ENCODE measurements at regions not wholly inside any gene's neighbourhood (a gene's known extent, or its start where the extent isn't known, plus 50 kb on each side); places are given as distances from the start of the nearest gene placed in this dataset.

GRCh38 chr2:198304859-198305258 lies 500.5 kb downstream of the PLCL1 start:
- DNase-seq (ENCODE audit: low read depth): no peak
- no peak overlapping the region for H3K4me3 ChIP-seq (ENCODE audit: low read depth, low read length)
- no peak for TF ChIP-seq CTCF (IDR thresholded peaks at IDR 0.05; ENCODE audit: insufficient read depth, low read length)

- no peak overlapping the region for H3K4me3 ChIP-seq (ENCODE audit: low read depth, low read length)
- no peak for TF ChIP-seq CTCF (IDR thresholded peaks at IDR 0.05; ENCODE audit: insufficient read depth, low read length)
- no peak for DNase-seq (ENCODE audit: low read depth)
Observed at GRCh38 chr2:198297350-198297749, 493.0 kb downstream of the PLCL1 start.

GRCh38 chr2:198296665-198297308 lies 492.4 kb downstream of the PLCL1 start:
- DNase-seq (ENCODE audit: low read depth): peak; percentile 71
- peak; percentile 74 for TF ChIP-seq CTCF (IDR thresholded peaks at IDR 0.05; ENCODE audit: insufficient read depth, low read length)
- no peak overlapping the region for H3K4me3 ChIP-seq (ENCODE audit: low read depth, low read length)

GRCh38 chr2:198293281-198293680 lies 488.9 kb downstream of the PLCL1 start:
- TF ChIP-seq CTCF (IDR thresholded peaks at IDR 0.05; ENCODE audit: insufficient read depth, low read length): no peak
- DNase-seq (ENCODE audit: low read depth): no peak
- no peak overlapping the region for H3K4me3 ChIP-seq (ENCODE audit: low read depth, low read length)

GRCh38 chr2:198289811-198290210 lies 485.4 kb downstream of the PLCL1 start:
- no peak for TF ChIP-seq CTCF (IDR thresholded peaks at IDR 0.05; ENCODE audit: insufficient read depth, low read length)
- H3K4me3 ChIP-seq (ENCODE audit: low read depth, low read length): no peak overlapping the region

GRCh38 chr2:198287706-198288105 lies 483.3 kb downstream of the PLCL1 start:
- DNase-seq (ENCODE audit: low read depth): no peak
- no peak for TF ChIP-seq CTCF (IDR thresholded peaks at IDR 0.05; ENCODE audit: insufficient read depth, low read length)
- H3K4me3 ChIP-seq (ENCODE audit: low read depth, low read length): no peak overlapping the region

More at GRCh38 chr2:198289811-198290210, 485.4 kb downstream of the PLCL1 start:
- no peak for DNase-seq (ENCODE audit: low read depth)

GRCh38 chr2:198285216-198285615 lies 480.8 kb downstream of the PLCL1 start:
- TF ChIP-seq CTCF (IDR thresholded peaks at IDR 0.05; ENCODE audit: insufficient read depth, low read length): no peak
- DNase-seq (ENCODE audit: low read depth): no peak
- H3K4me3 ChIP-seq (ENCODE audit: low read depth, low read length): no peak overlapping the region

Data from fibroblast of the aortic adventitia (primary cell).